Keratinocyte (primary cell): ENCODE measurements at regions not wholly inside any gene's neighbourhood (a gene's known extent, or its start where the extent isn't known, plus 50 kb on each side); places are given as distances from the start of the nearest gene placed in this dataset.

Experiments used
- DNase-seq: peaks from one replicate; pipeline ENCODE4 v3.0.0-alpha.2; 2011; ENCODE audit warnings: low read depth, missing footprints, low spot score
- FAIRE-seq: peaks from 2 replicates; lab custom pipeline; 2011; peaks lifted over from hg19 to GRCh38; lab: Jason Lieb, UNC
- H2AFZ ChIP-seq: 2 replicates; pipeline ENCODE4 v1.6.0; 2012; ENCODE audit warnings: low read length, control low read depth, inconsistent platforms; ENCODE audit not compliant: control insufficient read depth
- H3K27ac ChIP-seq: 2 replicates; pipeline ENCODE4 v1.5.1; 2011; ENCODE audit warnings: low read length; ENCODE audit not compliant: control insufficient read depth, insufficient read depth
- H3K27me3 ChIP-seq: 3 replicates; pipeline ENCODE4 v1.6.0; 2011; ENCODE audit warnings: low read length; ENCODE audit not compliant: control insufficient read depth, insufficient read depth; ENCODE audit errors: extremely low read depth
- H3K36me3 ChIP-seq, 2 experiments: 2 replicates in 1 of 2; 3 replicates in 1 of 2; pipeline ENCODE4 v1.5.1; 2011; ENCODE audit warnings: low read length in 2 of 2, mild to moderate bottlenecking in 1 of 2; ENCODE audit not compliant: control insufficient read depth in 2 of 2, insufficient read depth in 2 of 2; ENCODE audit errors: extremely low read depth in 1 of 2
- H3K4me1 ChIP-seq: 3 replicates; pipeline ENCODE4 v1.5.1; 2011; ENCODE audit warnings: low read length; ENCODE audit not compliant: control insufficient read depth, insufficient read depth; ENCODE audit errors: extremely low read depth
- H3K4me2 ChIP-seq: 3 replicates; pipeline ENCODE4 v1.6.0; 2011; ENCODE audit warnings: low read depth, low read length; ENCODE audit not compliant: control insufficient read depth, insufficient read depth; ENCODE audit errors: extremely low read depth
- H3K4me3 ChIP-seq, 3 experiments: fragments of 200-600 bp in 1 of 3; sonication (generic) in 1 of 3; 2 replicates in 2 of 3; 3 replicates in 1 of 3; pipeline ENCODE4 v1.5.1; 2011 to 2016; ENCODE audit warnings: low read length in 3 of 3, mild to moderate bottlenecking in 3 of 3, control low read depth in 2 of 3, inconsistent platforms in 1 of 3, low read depth in 1 of 3, mixed read lengths in 1 of 3, mixed run types in 1 of 3, moderate library complexity in 1 of 3; ENCODE audit not compliant: control insufficient read depth in 2 of 3, insufficient read depth in 2 of 3; ENCODE audit errors: extremely low read depth in 1 of 3
- H3K79me2 ChIP-seq: 2 replicates; pipeline ENCODE4 v1.6.0; 2012; ENCODE audit warnings: low read length; ENCODE audit not compliant: control insufficient read depth, insufficient read depth
- H3K9ac ChIP-seq: 3 replicates; pipeline ENCODE4 v1.6.0; 2011; ENCODE audit warnings: low read length; ENCODE audit not compliant: control insufficient read depth, insufficient read depth; ENCODE audit errors: extremely low read depth
- H3K9me1 ChIP-seq: 3 replicates; pipeline ENCODE4 v1.6.0; 2011; ENCODE audit warnings: low read length; ENCODE audit not compliant: control insufficient read depth, insufficient read depth; ENCODE audit errors: extremely low read depth
- H3K9me3 ChIP-seq: 2 replicates; pipeline ENCODE4 v1.5.1; 2012; ENCODE audit warnings: low read depth, low read length; ENCODE audit not compliant: control insufficient read depth
- H4K20me1 ChIP-seq: 3 replicates; pipeline ENCODE4 v1.6.0; 2011; ENCODE audit warnings: low read length; ENCODE audit not compliant: control insufficient read depth, insufficient read depth; ENCODE audit errors: extremely low read depth
- CTCF ChIP-seq, 3 experiments: IDR thresholded peaks in 1 of 3; conservative IDR thresholded peaks in 1 of 3; optimal IDR thresholded peaks in 1 of 3; 2 replicates in 2 of 3; 3 replicates in 1 of 3; pipeline versions ENCODE3 to v1.5.1; 2011; ENCODE audit warnings: low read length in 3 of 3, mild to moderate bottlenecking in 3 of 3, moderate library complexity in 2 of 3, control low read depth in 1 of 3, inconsistent platforms in 1 of 3; ENCODE audit not compliant: insufficient read depth in 2 of 3; ENCODE audit errors: extremely low read depth in 1 of 3
- EZH2 ChIP-seq: IDR thresholded peaks from one replicate; pipeline ENCODE4 v1.6.1; 2012; ENCODE audit warnings: inconsistent platforms, mild to moderate bottlenecking, low read length, moderate library complexity
- dilution Hi-C: fragments of 300-500 bp; cut with MboI; formaldehyde crosslinking; loops from one replicate; pipeline ENCODE4 v1.7.0; 2020; ENCODE audit warnings: low sequenced_read_pairs; ENCODE audit not compliant: extremely low pct_ligation_motif_present

GRCh38 chr2:39999864-40000263 lies 220.8 kb upstream of the THUMPD2 start:
- H3K27ac ChIP-seq, result no peak overlapping the region
- DNase-seq, result no peak
- no peaks in the 10 kb centered on the region for H3K9me1 ChIP-seq
- H2AFZ ChIP-seq, result no peak overlapping the region
- no peak overlapping the region for H3K9ac ChIP-seq
- H3K79me2 ChIP-seq, result no peaks in the 10 kb centered on the region
- no peaks in the 10 kb centered on the region for H3K27me3 ChIP-seq
- no peak for FAIRE-seq
- H4K20me1 ChIP-seq, result no peaks in the 10 kb centered on the region
- no peak overlapping the region for H3K4me2 ChIP-seq
- no peaks in the 10 kb centered on the region for H3K9me3 ChIP-seq
- dilution Hi-C loops, result no loop called here
- TF ChIP-seq CTCF (optimal IDR thresholded peaks at IDR 0.05 in 1 of 3, IDR thresholded peaks at IDR 0.05 in 1 of 3, conservative IDR thresholded peaks at IDR 0.05 in 1 of 3; ENCODE audit: extremely low read depth in 1 of 3, insufficient read depth in 2 of 3, low read length in 3 of 3) (no peak), EZH2 (no peak)
- H3K4me3 ChIP-seq, result no peak overlapping the region
- H3K4me1 ChIP-seq, result peaks cover 9% of the 10 kb centered on the region
- no peaks in the 10 kb centered on the region for H3K36me3 ChIP-seq

- H3K27me3 ChIP-seq, result no peaks in the 10 kb centered on the region
- no peaks in the 10 kb centered on the region for H4K20me1 ChIP-seq
- H3K79me2 ChIP-seq, result no peaks in the 10 kb centered on the region
- TF ChIP-seq CTCF (optimal IDR thresholded peaks at IDR 0.05 in 1 of 3, IDR thresholded peaks at IDR 0.05 in 1 of 3, conservative IDR thresholded peaks at IDR 0.05 in 1 of 3; ENCODE audit: extremely low read depth in 1 of 3, insufficient read depth in 2 of 3, low read length in 3 of 3) (no peak), EZH2 (no peak)
- no peak overlapping the region for H3K4me3 ChIP-seq
- no peak overlapping the region for H2AFZ ChIP-seq
- no peak overlapping the region for H3K27ac ChIP-seq
- H3K9ac ChIP-seq, result no peak overlapping the region
- FAIRE-seq (no peak), DNase-seq (no peak)
- no peaks in the 10 kb centered on the region for H3K9me1 ChIP-seq
- H3K4me2 ChIP-seq, result no peak overlapping the region
- dilution Hi-C loops, result no loop called here
- peaks cover 13% of the 10 kb centered on the region for H3K4me1 ChIP-seq
- H3K36me3 ChIP-seq, result no peaks in the 10 kb centered on the region
- H3K9me3 ChIP-seq, result no peaks in the 10 kb centered on the region
Measured at GRCh38 chr2:39998617-39999016, 219.6 kb upstream of the THUMPD2 start.
